NCI-H510A treated with DMSO at 0.1 percent for 48 hours (cell line): ENCODE measurements at regions not wholly inside any gene's neighbourhood (a gene's known extent, or its start where the extent isn't known, plus 50 kb on each side); places are given as distances from the start of the nearest gene placed in this dataset.
A peak's percentile ranks its signal among the peaks of the same experiment; 100 is the strongest.

Experiments used
- DNase-seq: peaks from one replicate; lab custom pipeline; 2025; lab: John Stamatoyannopoulos, UW

- no peak for DNase-seq
Measured at GRCh38 chr12:67370979-67371378, 101.8 kb downstream of the CAND1 start.

GRCh38 chr12:67377021-67377420 is 107.9 kb downstream of the CAND1 start:
- no peak for DNase-seq

- DNase-seq = no peak
Measured at GRCh38 chr12:67377541-67377940, 108.4 kb downstream of the CAND1 start.

- DNase-seq = no peak
Measured at GRCh38 chr12:67382241-67382871, 113.2 kb downstream of the CAND1 start.

GRCh38 chr12:67386869-67387565 is 117.9 kb downstream of the CAND1 start:
- DNase-seq = no peak

- peak; percentile 39 for DNase-seq
Measured at GRCh38 chr12:67388331-67389138, 119.4 kb downstream of the CAND1 start.

GRCh38 chr12:67390273-67390672 is 121.1 kb downstream of the CAND1 start:
- DNase-seq = no peak

- no peak for DNase-seq
Measured at GRCh38 chr12:67391034-67391433, 121.9 kb downstream of the CAND1 start.

GRCh38 chr12:67391656-67392055 is 122.5 kb downstream of the CAND1 start:
- DNase-seq = no peak

- DNase-seq = no peak
Measured at GRCh38 chr12:67394550-67394949, 125.4 kb downstream of the CAND1 start.

- DNase-seq = no peak
Measured at GRCh38 chr12:67400742-67401141, 131.6 kb downstream of the CAND1 start.

- no peak for DNase-seq
Measured at GRCh38 chr12:67410246-67410645, 141.1 kb downstream of the CAND1 start.

- no peak for DNase-seq
Measured at GRCh38 chr12:67410667-67411067, 141.5 kb downstream of the CAND1 start.

- no peak for DNase-seq
Measured at GRCh38 chr12:67411562-67411961, 142.4 kb downstream of the CAND1 start.

- no peak for DNase-seq
Measured at GRCh38 chr12:67413577-67413976, 144.4 kb downstream of the CAND1 start.

GRCh38 chr12:67414011-67414715 is 145.0 kb downstream of the CAND1 start:
- DNase-seq = no peak

- DNase-seq = peak; percentile 67
Measured at GRCh38 chr12:67415473-67415872, 146.3 kb downstream of the CAND1 start.

GRCh38 chr12:67419810-67420209 is 150.7 kb downstream of the CAND1 start:
- no peak for DNase-seq

- DNase-seq = no peak
Measured at GRCh38 chr12:67420506-67420905, 151.3 kb downstream of the CAND1 start.

- no peak for DNase-seq
Measured at GRCh38 chr12:67422081-67422480, 152.9 kb downstream of the CAND1 start.

- DNase-seq = no peak
Measured at GRCh38 chr12:67424784-67425183, 155.6 kb downstream of the CAND1 start.

- DNase-seq = no peak
Measured at GRCh38 chr12:67425394-67425793, 156.2 kb downstream of the CAND1 start.
